Neural progenitor cell (in vitro differentiated cells): ENCODE measurements at regions not wholly inside any gene's neighbourhood (a gene's known extent, or its start where the extent isn't known, plus 50 kb on each side); places are given as distances from the start of the nearest gene placed in this dataset.

Experiments
- EZH2 ChIP-seq: fragments of 200-600 bp; sonication (generic); IDR thresholded peaks from 2 replicates; pipeline ENCODE4 v1.6.1; 2017; ENCODE audit warnings: antibody characterized with exemption, mild to moderate bottlenecking, moderate library complexity
- EZH2phosphoT487 ChIP-seq: fragments of 200-600 bp; sonication (generic); IDR thresholded peaks from 2 replicates; pipeline ENCODE4 v1.6.1; 2017; ENCODE audit warnings: antibody characterized with exemption
- TF ChIP-seq, protein P1 (sequence below): fragments of 200-600 bp; sonication (generic); IDR thresholded peaks from 2 replicates; pipeline ENCODE4 v1.5.1; 2017; ENCODE audit warnings: antibody characterized with exemption, mild to moderate bottlenecking

DNA sequence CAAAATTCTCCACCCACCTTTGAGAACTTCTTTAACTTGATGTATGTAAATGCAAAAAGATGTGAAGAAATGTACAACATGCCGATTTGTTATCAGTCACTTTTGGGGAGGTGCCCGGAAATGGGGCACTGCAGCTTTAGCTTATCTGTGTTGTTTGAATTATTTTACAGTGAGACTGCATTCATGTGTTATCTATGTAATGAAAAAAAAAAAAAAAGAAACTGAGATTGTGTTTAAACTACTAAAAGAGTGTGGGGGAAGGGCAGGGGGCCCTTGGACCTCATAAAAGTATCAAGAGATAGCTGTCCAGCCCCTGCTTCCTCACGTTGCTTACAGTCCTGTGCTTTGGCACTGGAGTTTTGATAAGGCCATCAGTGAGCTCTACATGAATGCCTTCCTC is 259.4 kb downstream of the STK31 start:
- TF ChIP-seq, protein P1, sequence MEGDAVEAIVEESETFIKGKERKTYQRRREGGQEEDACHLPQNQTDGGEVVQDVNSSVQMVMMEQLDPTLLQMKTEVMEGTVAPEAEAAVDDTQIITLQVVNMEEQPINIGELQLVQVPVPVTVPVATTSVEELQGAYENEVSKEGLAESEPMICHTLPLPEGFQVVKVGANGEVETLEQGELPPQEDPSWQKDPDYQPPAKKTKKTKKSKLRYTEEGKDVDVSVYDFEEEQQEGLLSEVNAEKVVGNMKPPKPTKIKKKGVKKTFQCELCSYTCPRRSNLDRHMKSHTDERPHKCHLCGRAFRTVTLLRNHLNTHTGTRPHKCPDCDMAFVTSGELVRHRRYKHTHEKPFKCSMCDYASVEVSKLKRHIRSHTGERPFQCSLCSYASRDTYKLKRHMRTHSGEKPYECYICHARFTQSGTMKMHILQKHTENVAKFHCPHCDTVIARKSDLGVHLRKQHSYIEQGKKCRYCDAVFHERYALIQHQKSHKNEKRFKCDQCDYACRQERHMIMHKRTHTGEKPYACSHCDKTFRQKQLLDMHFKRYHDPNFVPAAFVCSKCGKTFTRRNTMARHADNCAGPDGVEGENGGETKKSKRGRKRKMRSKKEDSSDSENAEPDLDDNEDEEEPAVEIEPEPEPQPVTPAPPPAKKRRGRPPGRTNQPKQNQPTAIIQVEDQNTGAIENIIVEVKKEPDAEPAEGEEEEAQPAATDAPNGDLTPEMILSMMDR = no peak
- TF ChIP-seq EZH2 (no peak), EZH2phosphoT487 (no peak)
